RWPE1 (cell line): ENCODE measurements at regions not wholly inside any gene's neighbourhood (a gene's known extent, or its start where the extent isn't known, plus 50 kb on each side); places are given as distances from the start of the nearest gene placed in this dataset.
A peak's percentile ranks its signal among the peaks of the same experiment; 100 is the strongest.

Source experiments
- CTCF ChIA-PET: fragments of 350-600 bp; sonication (Branson Sonifier 250); formaldehyde crosslinking; extraction: SDS; loops from one replicate; lab custom pipeline; 2021; lab: Yijun Ruan, JAX
- POLR2A ChIA-PET: fragments of 400-600 bp; formaldehyde crosslinking; extraction: SDS; loops from one replicate; lab custom pipeline; 2020; ENCODE audit warnings: antibody characterized with exemption; ENCODE audit not compliant: low non-redundant PET; lab: Yijun Ruan, JAX
- DNase-seq: peaks from one replicate; pipeline ENCODE4 v3.0.0; 2012; ENCODE audit warnings: low spot score
- H3K27ac ChIP-seq: fragments of 450-650 bp; 2 replicates; pipeline ENCODE4 v1.5.1; 2017
- CTCF ChIP-seq: fragments of 450-650 bp; conservative IDR thresholded peaks from 2 replicates; pipeline ENCODE4 v1.5.1; 2017; ENCODE audit warnings: low read depth, mild to moderate bottlenecking

GRCh38 chr13:76017861-76018556 is 381.9 kb downstream of the LMO7 start:
- no peak for DNase-seq
- CTCF ChIA-PET, result interaction anchor here (0.5 to 0.7 kb wide), 4 partner anchors 74 to 484 kb away, joined by 3 to 4 read pairs (median 3); no protein-coding TSS in a partner anchor
- no peak for TF ChIP-seq CTCF
- POLR2A ChIA-PET, result no interaction called here
- H3K27ac ChIP-seq, result no peak overlapping the region

GRCh38 chr13:76016799-76017400 is 380.8 kb downstream of the LMO7 start:
- TF ChIP-seq CTCF, result peak; percentile 24
- DNase-seq, result no peak
- CTCF ChIA-PET, result interaction anchor here (0.6 to 0.7 kb wide), 2 partner anchors 73 to 97 kb away, joined by 3 to 4 read pairs; no protein-coding TSS in a partner anchor
- POLR2A ChIA-PET, result no interaction called here
- H3K27ac ChIP-seq, result no peak overlapping the region

- CTCF ChIA-PET, result no interaction called here
- no peak for DNase-seq
- H3K27ac ChIP-seq, result no peak overlapping the region
- no peak for TF ChIP-seq CTCF
- POLR2A ChIA-PET, result no interaction called here
Measured at GRCh38 chr13:76014406-76015318, 378.5 kb downstream of the LMO7 start.

- CTCF ChIA-PET, result interaction anchor here (0.6 kb wide), 1 partner anchor 308 kb away, joined by 4 read pairs; no protein-coding TSS in a partner anchor
- POLR2A ChIA-PET, result no interaction called here
- DNase-seq, result no peak
- H3K27ac ChIP-seq, result no peak overlapping the region
- no peak for TF ChIP-seq CTCF
Measured at GRCh38 chr13:76012091-76012721, 376.1 kb downstream of the LMO7 start.

- no peak for DNase-seq
- POLR2A ChIA-PET, result no interaction called here
- CTCF ChIA-PET, result no interaction called here
- no peak for TF ChIP-seq CTCF
- H3K27ac ChIP-seq, result no peak overlapping the region
Measured at GRCh38 chr13:76009267-76009890, 373.2 kb downstream of the LMO7 start.
